ENCODE measurements at regions not wholly inside any gene's neighbourhood (a gene's known extent, or its start where the extent isn't known, plus 50 kb on each side); places are given as distances from the start of the nearest gene placed in this dataset.

DNA sequence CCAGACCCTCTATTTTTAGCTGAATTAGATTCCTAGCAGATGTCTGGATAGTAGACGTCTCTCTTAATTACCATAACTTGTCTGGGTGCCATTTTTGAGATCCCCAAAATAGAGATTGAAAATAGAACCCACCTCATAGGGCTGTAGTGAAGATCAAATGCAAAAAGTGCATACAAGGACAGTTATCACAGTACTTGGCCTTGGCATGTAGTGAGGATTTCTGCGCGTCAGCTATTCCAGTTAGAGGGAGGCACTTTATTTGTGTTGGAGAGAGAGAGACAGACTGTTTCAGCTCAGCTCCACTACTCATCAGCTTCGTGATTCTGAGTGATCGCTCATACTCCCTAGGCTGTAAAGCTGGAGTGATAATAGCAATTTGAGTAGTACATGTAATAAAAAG, 59.6 kb upstream of the CDH13 start:
- DNase-seq (ENCODE audit: insufficient read length, low spot score) (no peak), FAIRE-seq (no peak)
- TF ChIP-seq POU2F2 (IDR thresholded peaks at IDR 0.05; ENCODE audit: low read depth, low read length): no peak
- no peak for TF ChIP-seq POLR2AphosphoS5 (IDR thresholded peaks at IDR 0.05; ENCODE audit: low read depth, low read length)
- no peak for TF ChIP-seq PAX5 (IDR thresholded peaks at IDR 0.05; ENCODE audit: insufficient read depth, low read length, severe bottlenecking)
- no peak for TF ChIP-seq SPI1 (IDR thresholded peaks at IDR 0.05; ENCODE audit: low read depth, low read length)
- TF ChIP-seq POLR2A (IDR thresholded peaks at IDR 0.05; ENCODE audit: low read depth, low read length): no peak
- no peak for TF ChIP-seq TAF1 (IDR thresholded peaks at IDR 0.05; ENCODE audit: low read depth, low read length)

DNA sequence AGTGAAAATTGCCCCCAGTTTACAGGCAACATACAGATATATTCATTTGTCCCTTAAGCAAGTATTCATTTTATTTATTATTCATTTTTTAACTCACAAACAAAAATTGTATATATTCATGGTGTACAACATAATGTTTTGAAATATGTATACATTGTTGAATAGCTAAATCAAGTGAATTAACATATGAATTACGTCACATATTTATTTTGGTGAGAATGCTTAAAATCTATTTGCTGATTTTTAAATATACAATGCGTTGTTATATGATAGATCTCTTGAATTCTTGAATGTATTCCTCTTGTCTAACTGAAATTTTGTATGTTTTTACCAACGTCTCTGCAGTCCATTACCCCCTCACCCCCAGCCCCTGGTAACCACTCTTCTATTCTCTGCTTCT, 63.4 kb upstream of the CDH13 start:
- TF ChIP-seq POU2F2 (IDR thresholded peaks at IDR 0.05; ENCODE audit: low read depth, low read length) (no peak), TAF1 (IDR thresholded peaks at IDR 0.05; ENCODE audit: low read depth, low read length) (no peak), POLR2AphosphoS5 (IDR thresholded peaks at IDR 0.05; ENCODE audit: low read depth, low read length) (no peak), SPI1 (IDR thresholded peaks at IDR 0.05; ENCODE audit: low read depth, low read length) (no peak), POLR2A (IDR thresholded peaks at IDR 0.05; ENCODE audit: low read depth, low read length) (no peak), PAX5 (IDR thresholded peaks at IDR 0.05; ENCODE audit: insufficient read depth, low read length, severe bottlenecking) (no peak)
- no peak for FAIRE-seq
- no peak for DNase-seq (ENCODE audit: insufficient read length, low spot score)

DNA sequence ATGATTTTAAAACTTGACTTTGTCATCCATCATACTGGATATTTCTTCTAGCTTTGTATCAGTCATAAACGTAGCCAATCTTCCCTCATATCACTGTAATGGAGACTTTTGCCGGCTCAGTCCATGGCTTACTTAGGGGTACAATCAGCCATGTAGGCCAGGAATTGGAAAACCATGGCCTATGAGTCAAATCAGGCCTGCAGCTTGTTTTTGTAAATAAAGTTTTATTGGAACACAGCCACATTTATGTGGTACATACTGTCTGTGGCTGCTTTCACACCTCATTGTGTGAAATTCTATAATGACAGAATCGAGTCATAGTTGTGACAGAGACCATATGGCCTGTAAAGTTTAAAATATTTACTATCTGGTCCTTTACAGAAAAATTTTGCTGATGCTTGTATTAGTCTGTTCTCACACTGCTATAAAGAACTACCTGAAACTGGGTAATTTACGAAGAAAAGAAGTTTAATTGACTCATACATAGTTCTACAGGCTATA, 64.5 kb upstream of the CDH13 start:
- TF ChIP-seq POLR2AphosphoS5 (IDR thresholded peaks at IDR 0.05; ENCODE audit: low read depth, low read length): no peak
- TF ChIP-seq SPI1 (IDR thresholded peaks at IDR 0.05; ENCODE audit: low read depth, low read length): no peak
- no peak for TF ChIP-seq POLR2A (IDR thresholded peaks at IDR 0.05; ENCODE audit: low read depth, low read length)
- no peak for TF ChIP-seq POU2F2 (IDR thresholded peaks at IDR 0.05; ENCODE audit: low read depth, low read length)
- no peak for TF ChIP-seq PAX5 (IDR thresholded peaks at IDR 0.05; ENCODE audit: insufficient read depth, low read length, severe bottlenecking)
- no peak for TF ChIP-seq TAF1 (IDR thresholded peaks at IDR 0.05; ENCODE audit: low read depth, low read length)
- FAIRE-seq (no peak), DNase-seq (ENCODE audit: insufficient read length, low spot score) (no peak)

DNA sequence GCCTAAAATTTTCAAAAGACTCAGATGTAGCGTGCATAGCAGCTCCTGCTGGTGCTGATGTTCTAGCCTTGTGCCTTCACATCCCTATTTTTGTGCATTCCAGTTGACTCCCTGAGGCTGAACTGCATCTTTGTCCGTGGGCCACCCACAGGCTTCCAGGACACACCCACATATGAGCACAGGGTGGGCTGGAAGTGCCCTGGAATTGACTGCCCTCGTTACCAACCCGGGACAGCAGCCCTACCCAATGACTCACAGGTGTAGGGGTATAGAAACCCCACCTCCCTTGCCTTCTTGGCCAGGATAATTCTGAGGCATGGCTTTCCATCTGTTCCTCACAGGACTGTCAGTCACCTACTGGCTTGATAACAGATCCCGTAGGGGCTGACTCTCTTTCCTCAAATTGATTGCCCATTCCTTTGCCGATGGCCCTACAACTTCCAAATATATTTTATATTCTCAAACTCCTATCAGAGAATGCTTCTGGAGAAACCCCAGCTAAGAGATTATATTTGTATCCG, 65.9 kb upstream of the CDH13 start:
- no peak for TF ChIP-seq POLR2A (IDR thresholded peaks at IDR 0.05; ENCODE audit: low read depth, low read length)
- no peak for TF ChIP-seq TAF1 (IDR thresholded peaks at IDR 0.05; ENCODE audit: low read depth, low read length)
- TF ChIP-seq SPI1 (IDR thresholded peaks at IDR 0.05; ENCODE audit: low read depth, low read length): no peak
- no peak for TF ChIP-seq POU2F2 (IDR thresholded peaks at IDR 0.05; ENCODE audit: low read depth, low read length)
- TF ChIP-seq POLR2AphosphoS5 (IDR thresholded peaks at IDR 0.05; ENCODE audit: low read depth, low read length): no peak
- TF ChIP-seq PAX5 (IDR thresholded peaks at IDR 0.05; ENCODE audit: insufficient read depth, low read length, severe bottlenecking): no peak
- FAIRE-seq: no peak
- DNase-seq (ENCODE audit: insufficient read length, low spot score): no peak

DNA sequence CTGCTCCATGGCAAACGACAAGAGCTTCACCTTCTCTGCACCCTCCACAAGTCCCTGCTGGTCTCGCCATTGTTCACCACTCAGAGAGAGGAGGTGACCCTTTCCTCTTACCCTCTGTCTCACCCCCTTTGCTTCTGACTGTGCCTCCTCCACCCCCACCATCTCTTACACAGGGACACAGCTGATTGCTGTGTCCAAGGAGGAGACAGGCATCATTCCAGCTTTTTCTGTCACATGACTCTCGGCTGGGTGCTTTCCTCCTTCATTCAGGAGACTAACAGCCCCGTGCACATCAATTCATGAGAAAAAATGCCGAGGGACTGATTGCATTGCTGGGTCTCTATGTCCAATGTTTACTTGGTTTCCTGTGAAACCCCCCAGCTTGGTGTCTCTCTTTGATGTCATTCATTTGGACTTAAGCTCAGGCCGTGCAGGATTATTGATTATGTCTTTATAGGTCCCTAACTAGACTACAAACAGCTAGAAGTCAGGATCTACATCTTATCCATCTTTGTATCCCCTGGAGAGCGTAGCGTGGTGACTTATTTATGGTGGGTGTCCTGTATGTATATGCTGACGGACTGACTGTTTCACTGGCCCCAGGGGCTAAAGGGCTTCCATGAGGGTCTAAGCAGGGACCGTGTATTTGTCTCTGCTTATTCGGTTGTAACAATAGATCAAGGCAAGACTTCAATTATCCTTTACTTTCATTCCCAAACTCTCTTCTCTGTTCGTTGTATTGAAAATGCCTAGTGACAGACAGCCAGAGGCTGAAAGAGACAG, 82.2 kb upstream of the CDH13 start:
- FAIRE-seq: no peak
- no peak for DNase-seq (ENCODE audit: insufficient read length, low spot score)
- TF ChIP-seq POU2F2 (IDR thresholded peaks at IDR 0.05; ENCODE audit: low read depth, low read length) (no peak), POLR2A (IDR thresholded peaks at IDR 0.05; ENCODE audit: low read depth, low read length) (no peak), POLR2AphosphoS5 (IDR thresholded peaks at IDR 0.05; ENCODE audit: low read depth, low read length) (no peak)

DNA sequence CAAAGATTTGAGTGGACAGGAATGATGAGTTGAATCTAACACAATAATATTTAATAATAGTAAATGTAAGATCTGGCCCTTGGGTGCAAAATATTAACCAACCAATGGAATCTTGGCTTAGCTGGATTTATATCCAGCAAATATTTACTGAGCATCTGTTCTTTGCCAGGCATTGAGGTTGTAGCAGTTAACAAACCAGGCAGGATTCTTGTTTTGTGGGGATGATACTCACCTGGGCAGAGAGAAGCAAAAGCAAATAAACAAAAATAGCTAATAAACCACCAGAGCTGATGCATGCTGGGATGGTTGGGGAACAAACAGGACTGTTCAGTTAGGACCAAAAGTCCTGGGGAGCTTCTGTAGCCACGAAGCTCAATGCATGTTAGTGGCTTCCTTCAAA, 84.1 kb upstream of the CDH13 start:
- no peak for DNase-seq (ENCODE audit: insufficient read length, low spot score)
- FAIRE-seq: no peak
- TF ChIP-seq TAF1 (IDR thresholded peaks at IDR 0.05; ENCODE audit: low read depth, low read length) (no peak), POU2F2 (IDR thresholded peaks at IDR 0.05; ENCODE audit: low read depth, low read length) (no peak), SPI1 (IDR thresholded peaks at IDR 0.05; ENCODE audit: low read depth, low read length) (no peak), PAX5 (IDR thresholded peaks at IDR 0.05; ENCODE audit: insufficient read depth, low read length, severe bottlenecking) (no peak), POLR2AphosphoS5 (IDR thresholded peaks at IDR 0.05; ENCODE audit: low read depth, low read length) (no peak), POLR2A (IDR thresholded peaks at IDR 0.05; ENCODE audit: low read depth, low read length) (no peak)

DNA sequence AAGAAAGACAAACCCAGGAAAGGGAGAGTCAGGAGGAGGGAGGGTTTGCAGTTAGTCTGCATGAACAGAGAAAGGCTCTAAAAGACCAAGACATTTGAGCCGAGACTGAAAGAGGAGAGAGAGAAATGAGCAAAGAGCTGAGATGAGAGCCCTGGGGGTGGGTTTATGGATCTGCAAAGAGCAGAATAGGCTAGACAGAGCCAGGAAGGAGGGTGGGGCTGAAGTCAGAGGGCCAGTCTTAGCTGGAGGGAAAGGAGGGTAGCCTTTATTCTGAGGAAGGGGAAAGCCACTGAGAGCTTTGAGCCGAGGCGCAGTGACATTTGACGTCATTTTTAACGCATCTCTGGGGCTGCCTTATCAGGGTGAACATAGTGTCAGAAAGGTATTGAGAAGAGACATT, 85.7 kb upstream of the CDH13 start:
- TF ChIP-seq SPI1 (IDR thresholded peaks at IDR 0.05; ENCODE audit: low read depth, low read length) (no peak), POLR2AphosphoS5 (IDR thresholded peaks at IDR 0.05; ENCODE audit: low read depth, low read length) (no peak), POLR2A (IDR thresholded peaks at IDR 0.05; ENCODE audit: low read depth, low read length) (no peak), PAX5 (IDR thresholded peaks at IDR 0.05; ENCODE audit: insufficient read depth, low read length, severe bottlenecking) (no peak), TAF1 (IDR thresholded peaks at IDR 0.05; ENCODE audit: low read depth, low read length) (no peak), POU2F2 (IDR thresholded peaks at IDR 0.05; ENCODE audit: low read depth, low read length) (no peak)
- no peak for DNase-seq (ENCODE audit: insufficient read length, low spot score)
- no peak for FAIRE-seq

GRCh38 chr16:82535764-82536163, 91.0 kb upstream of the CDH13 start:
- no peak for FAIRE-seq
- no peak for TF ChIP-seq POLR2A (IDR thresholded peaks at IDR 0.05; ENCODE audit: low read depth, low read length)

DNA sequence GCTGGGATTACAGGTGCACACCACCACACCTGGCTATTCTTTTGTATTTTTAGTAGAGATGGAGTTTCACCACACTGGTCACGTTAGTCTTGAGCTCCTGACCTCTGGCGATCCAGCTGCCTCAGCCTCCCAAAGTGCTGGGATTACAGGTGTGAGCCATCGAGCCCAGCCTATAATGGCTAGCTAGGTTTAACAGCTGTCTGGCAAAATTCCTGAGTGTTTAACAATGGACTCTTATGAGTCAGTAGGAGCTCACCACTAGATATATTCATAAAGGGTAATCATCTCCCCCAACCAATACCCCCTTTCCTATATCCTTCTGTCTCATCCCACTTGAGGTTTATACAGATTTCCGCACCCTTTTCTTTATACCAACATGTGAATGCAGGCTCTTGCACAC, 91.5 kb upstream of the CDH13 start:
- FAIRE-seq: no peak
- no peak for DNase-seq (ENCODE audit: insufficient read length, low spot score)
- no peak for TF ChIP-seq PAX5 (IDR thresholded peaks at IDR 0.05; ENCODE audit: insufficient read depth, low read length, severe bottlenecking)
- TF ChIP-seq SPI1 (IDR thresholded peaks at IDR 0.05; ENCODE audit: low read depth, low read length): no peak
- TF ChIP-seq TAF1 (IDR thresholded peaks at IDR 0.05; ENCODE audit: low read depth, low read length): no peak
- no peak for TF ChIP-seq POLR2A (IDR thresholded peaks at IDR 0.05; ENCODE audit: low read depth, low read length)
- no peak for TF ChIP-seq POLR2AphosphoS5 (IDR thresholded peaks at IDR 0.05; ENCODE audit: low read depth, low read length)
- TF ChIP-seq POU2F2 (IDR thresholded peaks at IDR 0.05; ENCODE audit: low read depth, low read length): no peak

More at GRCh38 chr16:82535764-82536163, 91.0 kb upstream of the CDH13 start:
- DNase-seq (ENCODE audit: insufficient read length, low spot score): no peak

GRCh38 chr16:82533189-82533588, 93.6 kb upstream of the CDH13 start:
- TF ChIP-seq SPI1 (IDR thresholded peaks at IDR 0.05; ENCODE audit: low read depth, low read length) (no peak), POU2F2 (IDR thresholded peaks at IDR 0.05; ENCODE audit: low read depth, low read length) (no peak), TAF1 (IDR thresholded peaks at IDR 0.05; ENCODE audit: low read depth, low read length) (no peak), POLR2AphosphoS5 (IDR thresholded peaks at IDR 0.05; ENCODE audit: low read depth, low read length) (no peak), PAX5 (IDR thresholded peaks at IDR 0.05; ENCODE audit: insufficient read depth, low read length, severe bottlenecking) (no peak), POLR2A (IDR thresholded peaks at IDR 0.05; ENCODE audit: low read depth, low read length) (no peak)
- no peak for FAIRE-seq
- no peak for DNase-seq (ENCODE audit: insufficient read length, low spot score)
